GM23338 (cell line): ENCODE measurements at regions not wholly inside any gene's neighbourhood (a gene's known extent, or its start where the extent isn't known, plus 50 kb on each side); places are given as distances from the start of the nearest gene placed in this dataset.

ENCODE experiments used
- ATAC-seq: fragments of 200-7000 bp; cut with Tn5 transposase; 3 replicates; pipeline ENCODE4 v1.9.1; 2020
- DNase-seq: peaks from one replicate; pipeline ENCODE4 v3.0.0-alpha.2; 2015; ENCODE audit warnings: low spot score
- H2AFZ ChIP-seq: fragments of 200-600 bp; sonication (generic); 2 replicates; pipeline ENCODE4 v1.8.0; 2016; ENCODE audit warnings: antibody characterized with exemption, mild to moderate bottlenecking, moderate library complexity
- H3F3A ChIP-seq: fragments of 200-600 bp; sonication (generic); replicated peaks from 2 replicates; pipeline ENCODE4 v1.8.0; 2017; ENCODE audit warnings: antibody characterized with exemption, mixed run types, low read depth
- H3K27ac ChIP-seq: fragments of 200-600 bp; sonication (generic); 2 replicates; pipeline ENCODE4 v1.6.1; 2016; ENCODE audit warnings: low read depth
- H3K27me3 ChIP-seq: fragments of 200-600 bp; sonication (generic); 2 replicates; pipeline ENCODE4 v1.8.0; 2016; ENCODE audit warnings: mild to moderate bottlenecking, mixed run types, moderate library complexity; ENCODE audit not compliant: insufficient read depth
- H3K36me3 ChIP-seq: fragments of 200-600 bp; sonication (generic); 2 replicates; pipeline ENCODE4 v1.8.0; 2016; ENCODE audit warnings: mild to moderate bottlenecking; ENCODE audit not compliant: insufficient read depth
- H3K4me1 ChIP-seq: fragments of 200-600 bp; sonication (generic); 2 replicates; pipeline ENCODE4 v1.8.0; 2016; ENCODE audit warnings: mild to moderate bottlenecking, moderate library complexity; ENCODE audit not compliant: insufficient read depth
- H3K4me2 ChIP-seq: fragments of 200-600 bp; sonication (generic); 2 replicates; pipeline ENCODE4 v1.7.1; 2017; ENCODE audit warnings: mixed run types
- H3K4me3 ChIP-seq: fragments of 200-600 bp; sonication (generic); 2 replicates; pipeline ENCODE4 v1.6.1; 2016; ENCODE audit warnings: mixed run types
- H3K79me2 ChIP-seq: fragments of 200-600 bp; sonication (generic); replicated peaks from 2 replicates; pipeline ENCODE4 v1.8.0; 2017; ENCODE audit warnings: mild to moderate bottlenecking; ENCODE audit not compliant: insufficient read depth
- H3K9me2 ChIP-seq: fragments of 200-600 bp; sonication (generic); 2 replicates; pipeline ENCODE4 v1.8.0; 2017; ENCODE audit not compliant: insufficient read depth
- H4K20me1 ChIP-seq: fragments of 200-600 bp; sonication (generic); replicated peaks from 2 replicates; pipeline ENCODE4 v1.8.0; 2017; ENCODE audit warnings: mild to moderate bottlenecking; ENCODE audit not compliant: insufficient read depth
- H3K27ac Mint-ChIP-seq: 2 replicates; pipeline ENCODE4 v1.8.0; 2020; ENCODE audit warnings: inconsistent platforms, mild to moderate bottlenecking, moderate library complexity, mixed read lengths
- H3K27me3 Mint-ChIP-seq: 3 replicates; pipeline ENCODE4 v1.8.0; 2022; ENCODE audit warnings: low read depth, mild to moderate bottlenecking, moderate library complexity, mixed read lengths, inconsistent platforms; ENCODE audit not compliant: insufficient read depth, poor library complexity
- H3K36me3 Mint-ChIP-seq: 3 replicates; pipeline ENCODE4 v1.8.0; 2021; ENCODE audit warnings: low read depth, mild to moderate bottlenecking, inconsistent platforms, moderate library complexity, mixed read lengths
- H3K4me1 Mint-ChIP-seq: 3 replicates; pipeline ENCODE4 v1.8.0; 2020; ENCODE audit warnings: mild to moderate bottlenecking, inconsistent platforms, mixed read lengths
- H3K4me3 Mint-ChIP-seq: 3 replicates; pipeline ENCODE4 v1.8.0; 2021; ENCODE audit warnings: moderate library complexity, mild to moderate bottlenecking, inconsistent platforms, mixed read lengths
- H3K9me3 Mint-ChIP-seq: 3 replicates; pipeline ENCODE4 v1.8.0; 2020; ENCODE audit warnings: moderate library complexity, mild to moderate bottlenecking, inconsistent platforms, mixed read lengths
- CREB1 ChIP-seq: fragments of 250-450 bp; sonication (Bioruptor Pico); IDR thresholded peaks from 2 replicates; pipeline ENCODE4 v1.5.0; 2020; ENCODE audit warnings: low read depth, mild to moderate bottlenecking, moderate library complexity
- CTCF ChIP-seq, 2 experiments: fragments of 200-600 bp in 1 of 2; sonication (generic) in 1 of 2; conservative IDR thresholded peaks; 2 replicates each; pipeline versions ENCODE4 v1.5.1 to v1.6.1; 2016 to 2017; ENCODE audit warnings: antibody characterized with exemption in 2 of 2, low read depth in 2 of 2, mild to moderate bottlenecking in 2 of 2, moderate library complexity in 1 of 2
- EZH2 ChIP-seq: fragments of 200-600 bp; sonication (generic); IDR thresholded peaks from one replicate; pipeline ENCODE4 v1.8.0; 2017; ENCODE audit warnings: antibody characterized with exemption, mild to moderate bottlenecking, low read depth; ENCODE audit not compliant: unreplicated experiment
- EZH2phosphoT487 ChIP-seq: fragments of 200-600 bp; sonication (generic); IDR thresholded peaks from one replicate; pipeline ENCODE4 v1.8.1; 2018; ENCODE audit warnings: antibody characterized with exemption; ENCODE audit not compliant: unreplicated experiment
- JUNB ChIP-seq: IDR thresholded peaks from one replicate; pipeline ENCODE4 v1.6.1; 2016; ENCODE audit warnings: antibody characterized with exemption; ENCODE audit not compliant: unreplicated experiment
- NANOG ChIP-seq: IDR thresholded peaks from 2 replicates; pipeline ENCODE4 v1.6.1; 2016; ENCODE audit warnings: antibody characterized with exemption, borderline replicate concordance
- POLR2AphosphoS5 ChIP-seq: IDR thresholded peaks from 2 replicates; pipeline ENCODE4 v1.6.1; 2016; ENCODE audit warnings: antibody characterized with exemption, low read depth
- STAT1 ChIP-seq: IDR thresholded peaks from one replicate; pipeline ENCODE4 v1.6.1; 2016; ENCODE audit warnings: antibody characterized with exemption; ENCODE audit not compliant: unreplicated experiment
- ZNF114 ChIP-seq: fragments of 250-450 bp; sonication (Bioruptor Pico); IDR thresholded peaks from 2 replicates; pipeline ENCODE4 v1.5.0; 2020; ENCODE audit warnings: mild to moderate bottlenecking, moderate library complexity
- ZNF462 ChIP-seq: fragments of 250-450 bp; sonication (Bioruptor Pico); IDR thresholded peaks from 2 replicates; pipeline ENCODE4 v1.5.0; 2020; ENCODE audit warnings: mild to moderate bottlenecking, moderate library complexity

GRCh38 chr13:107999751-108000150 lies 215.6 kb downstream of the LIG4 start:
- peaks cover 10% of the 10 kb centered on the region for H3K4me1 ChIP-seq
- H3K36me3 ChIP-seq: no peaks in the 10 kb centered on the region
- peaks cover 3% of the 10 kb centered on the region for H3K9me2 ChIP-seq
- H3K27ac ChIP-seq: no peak overlapping the region
- peaks cover 8% of the 10 kb centered on the region; the same call in 2 of the 3 replicates for H3K4me1 Mint-ChIP-seq
- H3K4me2 ChIP-seq: no peak overlapping the region
- H4K20me1 ChIP-seq: no peaks in the 10 kb centered on the region
- peaks cover 2% of the 10 kb centered on the region; the same call in 1 of the 3 replicates for H3K9me3 Mint-ChIP-seq
- TF ChIP-seq EZH2phosphoT487: no peak
- no peak for TF ChIP-seq ZNF114 (CRISPR knock-in tag)
- TF ChIP-seq CTCF (conservative IDR thresholded peaks at IDR 0.05; ENCODE audit: low read depth in 2 of 2): no peak
- TF ChIP-seq EZH2: no peak
- TF ChIP-seq CREB1 (CRISPR knock-in tag): no peak
- no peak for TF ChIP-seq NANOG
- TF ChIP-seq ZNF462: no peak
- TF ChIP-seq POLR2AphosphoS5: no peak
- no peak for TF ChIP-seq STAT1
- no peak for TF ChIP-seq JUNB
- H3K27me3 Mint-ChIP-seq: peaks cover 2% of the 10 kb centered on the region
- no peak overlapping the region for H3K4me3 Mint-ChIP-seq
- no peaks in the 10 kb centered on the region; the same call in 2 of the 3 replicates for H3K36me3 Mint-ChIP-seq
- no peak overlapping the region for H3K4me3 ChIP-seq
- no peak overlapping the region for H2AFZ ChIP-seq
- no peak for DNase-seq
- no peak for ATAC-seq
- H3K27me3 ChIP-seq: no peaks in the 10 kb centered on the region
- H3K27ac Mint-ChIP-seq: no peak overlapping the region
- H3K79me2 ChIP-seq: no peaks in the 10 kb centered on the region
- H3F3A ChIP-seq: no peaks in the 10 kb centered on the region
